Gastroesophageal sphincter (tissue), 4 donors: ENCODE measurements at regions not wholly inside any gene's neighbourhood (a gene's known extent, or its start where the extent isn't known, plus 50 kb on each side); places are given as distances from the start of the nearest gene placed in this dataset.

Experiments
- ATAC-seq: fragments of 150-250 bp; one replicate; pipeline ENCODE4 v1.9.1; 2016; ENCODE audit warnings: mild to moderate bottlenecking, moderate library complexity
- H3K27ac ChIP-seq, 4 donors: fragments of 200-600 bp; sonication (generic) in 3 of 4; 1 replicate in 3 of 4; 2 replicates in 1 of 4; pipeline ENCODE4 v1.5.1; 2016 to 2019
- H3K27me3 ChIP-seq: fragments of 200-600 bp; sonication (generic); one replicate; pipeline ENCODE4 v1.5.1; 2019
- H3K36me3 ChIP-seq, 2 donors: fragments of 200-600 bp; sonication (generic); one replicate each; pipeline ENCODE4 v1.5.1; 2019; ENCODE audit warnings: control low read depth in 1 of 2
- H3K4me1 ChIP-seq, 3 donors: fragments of 200-600 bp; sonication (generic); 1 replicate in 2 of 3; 2 replicates in 1 of 3; pipeline ENCODE4 v1.5.1; 2016 to 2019; ENCODE audit warnings: control low read depth in 2 of 3
- H3K4me3 ChIP-seq, 2 donors: fragments of 200-600 bp; sonication (generic); one replicate each; pipeline ENCODE4 v1.5.1; 2019; ENCODE audit warnings: mild to moderate bottlenecking in 1 of 2, moderate library complexity in 1 of 2
- H3K9me3 ChIP-seq, 3 donors: fragments of 200-600 bp; sonication (generic); one replicate each; pipeline ENCODE4 v1.5.1; 2017 to 2019; ENCODE audit warnings: control low read depth in 2 of 3
- EP300 ChIP-seq: sonication (generic); formaldehyde crosslinking; IDR thresholded peaks from one replicate; pipeline ENCODE4 v1.6.1; 2017; ENCODE audit warnings: antibody characterized with exemption, mild to moderate bottlenecking
- POLR2A ChIP-seq, 2 donors: fragments of 450-650 bp; IDR thresholded peaks; one replicate each; pipeline ENCODE4 v1.6.1; 2017; ENCODE audit warnings: antibody characterized with exemption in 2 of 2, mild to moderate bottlenecking in 2 of 2, moderate library complexity in 1 of 2
- POLR2AphosphoS5 ChIP-seq: sonication (generic); formaldehyde crosslinking; IDR thresholded peaks from one replicate; pipeline ENCODE4 v1.6.1; 2017; ENCODE audit warnings: antibody characterized with exemption
- WGBS, 2 donors: methylation state at CpG; one replicate each; pipeline ENCODE4 v1.1.5; 2018; ENCODE audit warnings: low coverage in 1 of 2; 5-methylcytosine and 5-hydroxymethylcytosine counted together
- TF ChIP-seq, protein P1 (sequence below), 4 experiments: fragments of 200-600 bp in 2 of 4; fragments of 450-650 bp in 2 of 4; sonication (generic) in 1 of 4; IDR thresholded peaks; one replicate each; pipeline ENCODE4 v1.5.1; 2017 to 2019; ENCODE audit warnings: antibody characterized with exemption in 4 of 4, mild to moderate bottlenecking in 2 of 4, moderate library complexity in 2 of 4

GRCh38 chr2:206368484-206368883, 74.8 kb upstream of the ADAM23 start:
- no peaks in the 10 kb centered on the region for H3K36me3 ChIP-seq
- TF ChIP-seq POLR2AphosphoS5 (no peak), EP300 (no peak), POLR2A (IDR thresholded peaks at IDR 0.05) (no peak)
- TF ChIP-seq, protein P1, sequence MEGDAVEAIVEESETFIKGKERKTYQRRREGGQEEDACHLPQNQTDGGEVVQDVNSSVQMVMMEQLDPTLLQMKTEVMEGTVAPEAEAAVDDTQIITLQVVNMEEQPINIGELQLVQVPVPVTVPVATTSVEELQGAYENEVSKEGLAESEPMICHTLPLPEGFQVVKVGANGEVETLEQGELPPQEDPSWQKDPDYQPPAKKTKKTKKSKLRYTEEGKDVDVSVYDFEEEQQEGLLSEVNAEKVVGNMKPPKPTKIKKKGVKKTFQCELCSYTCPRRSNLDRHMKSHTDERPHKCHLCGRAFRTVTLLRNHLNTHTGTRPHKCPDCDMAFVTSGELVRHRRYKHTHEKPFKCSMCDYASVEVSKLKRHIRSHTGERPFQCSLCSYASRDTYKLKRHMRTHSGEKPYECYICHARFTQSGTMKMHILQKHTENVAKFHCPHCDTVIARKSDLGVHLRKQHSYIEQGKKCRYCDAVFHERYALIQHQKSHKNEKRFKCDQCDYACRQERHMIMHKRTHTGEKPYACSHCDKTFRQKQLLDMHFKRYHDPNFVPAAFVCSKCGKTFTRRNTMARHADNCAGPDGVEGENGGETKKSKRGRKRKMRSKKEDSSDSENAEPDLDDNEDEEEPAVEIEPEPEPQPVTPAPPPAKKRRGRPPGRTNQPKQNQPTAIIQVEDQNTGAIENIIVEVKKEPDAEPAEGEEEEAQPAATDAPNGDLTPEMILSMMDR (IDR thresholded peaks at IDR 0.05) = no peak
- H3K27ac ChIP-seq = no peak overlapping the region
- H3K27me3 ChIP-seq = no peaks in the 10 kb centered on the region
- peaks cover 0 to 16% (median 4%) of the 10 kb centered on the region in 3 donors for H3K4me1 ChIP-seq
- peaks cover 0 to 4% (median 0%) of the 10 kb centered on the region in 3 donors for H3K9me3 ChIP-seq
- no peak for ATAC-seq
- no peak overlapping the region for H3K4me3 ChIP-seq

DNA sequence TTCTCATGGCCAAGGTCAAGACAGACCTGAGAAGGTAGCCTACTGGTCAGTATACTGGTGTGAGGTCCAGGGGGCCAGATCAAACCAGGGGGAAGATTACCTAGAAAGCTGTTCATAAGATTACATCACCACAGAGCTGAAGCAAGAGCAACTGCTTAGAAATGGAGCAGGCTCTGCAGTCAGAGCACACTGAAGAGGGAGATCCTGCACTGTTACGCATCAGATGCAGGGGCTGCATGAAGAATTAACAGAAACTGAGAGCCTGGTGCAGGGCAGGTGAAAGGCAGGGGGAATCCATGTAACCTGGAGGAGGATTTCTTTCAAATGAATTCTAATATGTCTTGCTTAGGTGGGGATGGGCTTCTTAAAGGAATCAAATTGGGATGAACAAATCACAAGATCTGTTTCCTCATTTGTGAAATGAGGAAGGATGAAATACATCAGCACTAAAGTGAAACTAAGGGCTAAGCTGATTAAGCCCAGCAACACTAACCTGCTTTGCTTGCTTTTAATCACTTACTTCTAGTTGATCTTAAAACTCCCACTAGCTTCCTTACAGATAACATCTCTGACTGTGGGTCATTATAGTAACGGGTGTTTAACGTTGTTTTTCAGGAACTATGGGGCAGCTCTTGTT, 74.3 kb upstream of the ADAM23 start:
- H3K4me3 ChIP-seq = no peak overlapping the region
- WGBS, 2 donors = 48 to 54% methylated on average over 3 of the region's 3 CpGs
- peaks cover 0 to 4% (median 0%) of the 10 kb centered on the region in 3 donors for H3K9me3 ChIP-seq
- TF ChIP-seq, protein P1 (IDR thresholded peaks at IDR 0.05) = no peak
- TF ChIP-seq EP300 (no peak), POLR2A (IDR thresholded peaks at IDR 0.05) (no peak), POLR2AphosphoS5 (no peak)
- no peaks in the 10 kb centered on the region for H3K36me3 ChIP-seq
- ATAC-seq = no peak
- no peak overlapping the region for H3K27ac ChIP-seq
- peaks cover 0 to 16% (median 4%) of the 10 kb centered on the region in 3 donors for H3K4me1 ChIP-seq
- H3K27me3 ChIP-seq = no peaks in the 10 kb centered on the region

DNA sequence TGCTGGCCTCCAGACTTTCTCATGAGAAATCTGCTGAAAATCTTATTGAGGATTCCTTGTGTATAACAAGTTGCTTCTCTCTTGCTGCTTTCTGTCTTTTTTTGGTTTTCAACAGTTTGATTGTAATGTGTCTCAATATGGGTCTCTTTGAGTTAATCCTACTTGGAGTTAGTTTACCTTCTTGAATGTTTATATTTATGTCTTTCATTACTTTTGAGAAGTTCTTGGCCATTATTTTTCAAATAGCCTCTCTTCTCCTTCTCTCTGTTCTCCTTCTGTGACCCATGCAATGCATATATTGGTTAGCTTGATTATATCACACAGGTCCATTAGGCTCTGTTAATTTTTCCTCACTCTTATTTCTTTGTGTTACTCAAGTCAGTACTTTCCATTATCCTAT, 67.4 kb upstream of the ADAM23 start:
- Histone ChIP-seq H3K27ac (no peak overlapping the region), H3K36me3 (no peaks in the 10 kb centered on the region), H3K4me1 (no peaks in the 10 kb centered on the region), H3K27me3 (no peaks in the 10 kb centered on the region), H3K4me3 (no peak overlapping the region), H3K9me3 (peaks cover 0 to 4% (median 0%) of the 10 kb centered on the region in 3 donors)
- ATAC-seq = no peak
- TF ChIP-seq, protein P1 (IDR thresholded peaks at IDR 0.05) = no peak
- TF ChIP-seq POLR2AphosphoS5 (no peak), POLR2A (IDR thresholded peaks at IDR 0.05) (no peak), EP300 (no peak)

DNA sequence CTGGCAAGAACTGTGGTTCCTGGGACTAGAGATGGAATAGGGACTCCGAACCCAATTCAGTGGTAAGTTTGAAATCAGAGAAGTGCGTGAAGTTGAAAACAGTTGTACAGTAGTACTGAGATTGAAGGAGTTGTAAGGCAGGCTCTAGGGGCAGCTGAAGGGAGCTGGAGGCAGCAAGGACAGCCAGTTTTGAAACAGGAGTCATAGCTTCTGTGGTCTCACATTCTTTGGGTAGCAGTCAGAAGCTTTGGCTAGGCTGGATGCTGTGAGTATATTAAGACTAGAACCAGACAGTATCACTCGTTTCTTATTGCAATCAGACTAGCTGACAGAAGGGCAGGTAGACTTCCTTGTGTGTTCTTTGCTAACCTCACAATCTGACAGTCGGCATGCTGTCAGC, 64.5 kb upstream of the ADAM23 start:
- H3K27me3 ChIP-seq = no peaks in the 10 kb centered on the region
- H3K27ac ChIP-seq = no peak overlapping the region
- no peaks in the 10 kb centered on the region for H3K4me1 ChIP-seq
- 41 to 50% methylated on average over 3 to 4 of the region's 4 CpGs for WGBS, 2 donors
- no peak overlapping the region for H3K4me3 ChIP-seq
- H3K9me3 ChIP-seq = peaks cover 0 to 10% (median 0%) of the 10 kb centered on the region in 3 donors
- no peaks in the 10 kb centered on the region for H3K36me3 ChIP-seq
- no peak for TF ChIP-seq EP300
- no peak for TF ChIP-seq POLR2A (IDR thresholded peaks at IDR 0.05)
- no peak for TF ChIP-seq POLR2AphosphoS5
- TF ChIP-seq, protein P1 (IDR thresholded peaks at IDR 0.05) = no peak
- ATAC-seq = no peak

GRCh38 chr2:206379266-206379665, 64.1 kb upstream of the ADAM23 start:
- TF ChIP-seq EP300 (no peak), POLR2A (IDR thresholded peaks at IDR 0.05) (no peak), POLR2AphosphoS5 (no peak)
- TF ChIP-seq, protein P1 (IDR thresholded peaks at IDR 0.05) = no peak
- no peaks in the 10 kb centered on the region for H3K4me1 ChIP-seq
- peaks cover 0 to 15% (median 0%) of the 10 kb centered on the region in 3 donors for H3K9me3 ChIP-seq
- no peak overlapping the region for H3K27ac ChIP-seq
- ATAC-seq = no peak
- H3K36me3 ChIP-seq = no peaks in the 10 kb centered on the region
- WGBS, 2 donors = 0 to 13% methylated on average over 1 of the region's 1 CpG
- no peaks in the 10 kb centered on the region for H3K27me3 ChIP-seq
- H3K4me3 ChIP-seq = no peak overlapping the region
